ENCODE measurements at regions not wholly inside any gene's neighbourhood (a gene's known extent, or its start where the extent isn't known, plus 50 kb on each side); places are given as distances from the start of the nearest gene placed in this dataset.

DNA sequence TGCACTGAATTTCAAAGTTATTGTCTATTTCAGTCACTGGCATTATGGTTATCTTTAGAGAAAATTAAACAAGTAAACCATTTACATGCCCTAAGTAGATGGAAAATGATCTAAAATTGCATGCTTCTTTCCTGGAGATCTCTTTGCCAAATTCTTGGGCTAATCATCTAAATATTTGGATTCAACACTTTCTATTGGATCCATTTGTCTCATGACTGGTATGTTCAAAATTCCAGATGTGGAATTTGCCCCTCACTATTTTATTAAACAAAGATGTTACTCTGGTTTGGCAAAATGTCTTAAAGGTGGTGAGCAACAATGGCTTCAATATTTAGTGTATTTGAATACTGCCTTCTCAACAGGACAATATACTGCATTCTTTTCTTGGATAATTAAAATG, 147.5 kb upstream of the CASK start:
- TF ChIP-seq EP300 (IDR thresholded peaks at IDR 0.05; ENCODE audit: borderline replicate concordance) (no peak), RAD21 (IDR thresholded peaks at IDR 0.05; ENCODE audit: low read depth) (no peak), CREB1 (IDR thresholded peaks at IDR 0.05; ENCODE audit: low read depth) (no peak), TCF12 (IDR thresholded peaks at IDR 0.05; ENCODE audit: low read depth) (no peak), NFIC (IDR thresholded peaks at IDR 0.05) (no peak), YY1 (IDR thresholded peaks at IDR 0.05; ENCODE audit: low read depth) (no peak), TAF1 (IDR thresholded peaks at IDR 0.05; ENCODE audit: low read depth) (no peak), EGR1 (IDR thresholded peaks at IDR 0.05) (no peak), CEBPB (IDR thresholded peaks at IDR 0.05) (no peak), ZBTB7A (IDR thresholded peaks at IDR 0.05; ENCODE audit: low read depth) (no peak)
- TF ChIP-seq, protein P1, sequence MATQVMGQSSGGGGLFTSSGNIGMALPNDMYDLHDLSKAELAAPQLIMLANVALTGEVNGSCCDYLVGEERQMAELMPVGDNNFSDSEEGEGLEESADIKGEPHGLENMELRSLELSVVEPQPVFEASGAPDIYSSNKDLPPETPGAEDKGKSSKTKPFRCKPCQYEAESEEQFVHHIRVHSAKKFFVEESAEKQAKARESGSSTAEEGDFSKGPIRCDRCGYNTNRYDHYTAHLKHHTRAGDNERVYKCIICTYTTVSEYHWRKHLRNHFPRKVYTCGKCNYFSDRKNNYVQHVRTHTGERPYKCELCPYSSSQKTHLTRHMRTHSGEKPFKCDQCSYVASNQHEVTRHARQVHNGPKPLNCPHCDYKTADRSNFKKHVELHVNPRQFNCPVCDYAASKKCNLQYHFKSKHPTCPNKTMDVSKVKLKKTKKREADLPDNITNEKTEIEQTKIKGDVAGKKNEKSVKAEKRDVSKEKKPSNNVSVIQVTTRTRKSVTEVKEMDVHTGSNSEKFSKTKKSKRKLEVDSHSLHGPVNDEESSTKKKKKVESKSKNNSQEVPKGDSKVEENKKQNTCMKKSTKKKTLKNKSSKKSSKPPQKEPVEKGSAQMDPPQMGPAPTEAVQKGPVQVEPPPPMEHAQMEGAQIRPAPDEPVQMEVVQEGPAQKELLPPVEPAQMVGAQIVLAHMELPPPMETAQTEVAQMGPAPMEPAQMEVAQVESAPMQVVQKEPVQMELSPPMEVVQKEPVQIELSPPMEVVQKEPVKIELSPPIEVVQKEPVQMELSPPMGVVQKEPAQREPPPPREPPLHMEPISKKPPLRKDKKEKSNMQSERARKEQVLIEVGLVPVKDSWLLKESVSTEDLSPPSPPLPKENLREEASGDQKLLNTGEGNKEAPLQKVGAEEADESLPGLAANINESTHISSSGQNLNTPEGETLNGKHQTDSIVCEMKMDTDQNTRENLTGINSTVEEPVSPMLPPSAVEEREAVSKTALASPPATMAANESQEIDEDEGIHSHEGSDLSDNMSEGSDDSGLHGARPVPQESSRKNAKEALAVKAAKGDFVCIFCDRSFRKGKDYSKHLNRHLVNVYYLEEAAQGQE (IDR thresholded peaks at IDR 0.05; ENCODE audit: low read depth), result no peak
